Transverse colon (tissue), 4 donors: ENCODE measurements at regions not wholly inside any gene's neighbourhood (a gene's known extent, or its start where the extent isn't known, plus 50 kb on each side); places are given as distances from the start of the nearest gene placed in this dataset.

ENCODE experiments used
- DNase-seq: peaks from one replicate; pipeline ENCODE4 v3.0.0-alpha.2; 2019
- H3K27ac ChIP-seq, 4 donors: fragments of 200-600 bp; sonication (generic); 2 replicates each; pipeline ENCODE4 v1.5.1; 2016 to 2018; ENCODE audit warnings: inconsistent platforms in 4 of 4
- H3K27me3 ChIP-seq: fragments of 200-600 bp; sonication (generic); 2 replicates; pipeline ENCODE4 v1.5.1; 2017; ENCODE audit warnings: inconsistent platforms
- H3K36me3 ChIP-seq, 4 donors: fragments of 200-600 bp; sonication (generic); 2 replicates each; pipeline ENCODE4 v1.5.1; 2017 to 2019; ENCODE audit warnings: inconsistent platforms in 4 of 4
- H3K4me1 ChIP-seq, 4 donors: fragments of 200-600 bp; sonication (generic); 2 replicates each; pipeline ENCODE4 v1.5.1; 2017 to 2020; ENCODE audit warnings: inconsistent platforms in 4 of 4
- H3K4me3 ChIP-seq, 4 donors: fragments of 200-600 bp; sonication (generic); 1 replicate in 1 of 4; 2 replicates in 3 of 4; pipeline versions ENCODE4 v1.5.1 to v1.6.1; 2017 to 2019; ENCODE audit warnings: inconsistent platforms in 4 of 4
- H3K9me3 ChIP-seq, 2 donors: fragments of 200-600 bp; sonication (generic); 2 replicates each; pipeline ENCODE4 v1.5.1; 2017 to 2019; ENCODE audit warnings: inconsistent platforms in 2 of 2
- EP300 ChIP-seq: sonication (generic); formaldehyde crosslinking; IDR thresholded peaks from one replicate; pipeline ENCODE4 v1.6.1; 2017; ENCODE audit warnings: antibody characterized with exemption, low read depth
- POLR2A ChIP-seq: fragments of 450-650 bp; IDR thresholded peaks from one replicate; pipeline ENCODE4 v1.6.1; 2016; ENCODE audit warnings: antibody characterized with exemption, mild to moderate bottlenecking, moderate library complexity
- POLR2AphosphoS5 ChIP-seq, 3 donors: sonication (generic); formaldehyde crosslinking; IDR thresholded peaks; one replicate each; pipeline ENCODE4 v1.6.1; 2016; ENCODE audit warnings: antibody characterized with exemption in 3 of 3
- WGBS, 2 donors: methylation state at CpG; one replicate each; pipeline ENCODE4 v1.1.5; 2018; ENCODE audit warnings: low coverage in 1 of 2; 5-methylcytosine and 5-hydroxymethylcytosine counted together
- in situ Hi-C, 4 donors: fragments of 200-750 bp; cut with MboI; loops; one replicate each; pipeline versions ENCODE4 v1.15.0 to v1.15.1; 2017; ENCODE audit warnings: low sequenced_read_pairs in 3 of 4, low pct_ligation_motif_present in 1 of 4, low pct_unique_long_range_greater_than_20kb in 1 of 4
- intact Hi-C: fragments of 100-400 bp; cut with DNase I; formaldehyde crosslinking; loops from one replicate; pipeline ENCODE4 v1.15.1; 2023; ENCODE audit warnings: low total_unique reads
- TF ChIP-seq, protein P1 (sequence below), 5 experiments: fragments of 200-600 bp in 3 of 5; fragments of 450-650 bp in 2 of 5; sonication (generic) in 3 of 5; IDR thresholded peaks; 1 replicate in 2 of 5; 2 replicates in 3 of 5; pipeline ENCODE4 v1.5.1; 2016 to 2017; ENCODE audit warnings: antibody characterized with exemption in 5 of 5, inconsistent platforms in 3 of 5, mild to moderate bottlenecking in 2 of 5, moderate library complexity in 1 of 5

DNA sequence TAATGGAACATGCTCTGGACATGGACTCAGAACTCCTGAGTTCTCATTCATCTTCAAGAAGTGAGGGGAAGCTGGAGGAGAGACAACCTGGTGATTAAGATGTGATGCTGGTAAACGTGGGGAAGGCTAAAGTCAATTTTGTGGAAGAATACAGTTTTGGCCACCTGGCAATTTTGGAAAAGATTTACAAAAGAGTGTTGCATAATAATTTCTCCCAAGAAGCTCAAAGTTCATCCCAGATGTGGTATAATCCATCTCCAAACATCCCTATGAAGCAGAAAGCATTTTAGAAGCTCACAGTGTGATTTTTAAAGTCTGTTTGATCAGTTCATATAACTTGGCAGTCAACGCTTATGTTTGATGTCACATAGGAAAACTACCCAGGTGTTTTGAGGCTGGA is 208.7 kb downstream of the LMX1A start:
- TF ChIP-seq, protein P1, sequence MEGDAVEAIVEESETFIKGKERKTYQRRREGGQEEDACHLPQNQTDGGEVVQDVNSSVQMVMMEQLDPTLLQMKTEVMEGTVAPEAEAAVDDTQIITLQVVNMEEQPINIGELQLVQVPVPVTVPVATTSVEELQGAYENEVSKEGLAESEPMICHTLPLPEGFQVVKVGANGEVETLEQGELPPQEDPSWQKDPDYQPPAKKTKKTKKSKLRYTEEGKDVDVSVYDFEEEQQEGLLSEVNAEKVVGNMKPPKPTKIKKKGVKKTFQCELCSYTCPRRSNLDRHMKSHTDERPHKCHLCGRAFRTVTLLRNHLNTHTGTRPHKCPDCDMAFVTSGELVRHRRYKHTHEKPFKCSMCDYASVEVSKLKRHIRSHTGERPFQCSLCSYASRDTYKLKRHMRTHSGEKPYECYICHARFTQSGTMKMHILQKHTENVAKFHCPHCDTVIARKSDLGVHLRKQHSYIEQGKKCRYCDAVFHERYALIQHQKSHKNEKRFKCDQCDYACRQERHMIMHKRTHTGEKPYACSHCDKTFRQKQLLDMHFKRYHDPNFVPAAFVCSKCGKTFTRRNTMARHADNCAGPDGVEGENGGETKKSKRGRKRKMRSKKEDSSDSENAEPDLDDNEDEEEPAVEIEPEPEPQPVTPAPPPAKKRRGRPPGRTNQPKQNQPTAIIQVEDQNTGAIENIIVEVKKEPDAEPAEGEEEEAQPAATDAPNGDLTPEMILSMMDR (IDR thresholded peaks at IDR 0.05): no peak
- TF ChIP-seq POLR2A: no peak
- TF ChIP-seq EP300: no peak
- TF ChIP-seq POLR2AphosphoS5 (IDR thresholded peaks at IDR 0.05): no peak
- intact Hi-C loops: no loop called here
- 38 to 39% methylated on average over 2 of the region's 2 CpGs for WGBS, 2 donors

GRCh38 chr1:165144757-165145397 is 211.6 kb downstream of the LMX1A start:
- in situ Hi-C loops: loop anchor here in 2 of 4 donors (25.0 kb wide), 2 partner anchors 217 to 567 kb away; partner anchors contain the start of gene LMX1A (in 1 of the 2)
- WGBS, 2 donors: 25 to 32% methylated on average over 9 to 12 of the region's 12 CpGs
- no peak for TF ChIP-seq POLR2AphosphoS5 (IDR thresholded peaks at IDR 0.05)
- TF ChIP-seq, protein P1 (IDR thresholded peaks at IDR 0.05): peak; percentile 39 to 71 (median 65)
- Histone ChIP-seq H3K4me3 (no peak overlapping the region), H3K9me3 (no peaks in the 10 kb centered on the region), H3K4me1 (no peaks in the 10 kb centered on the region), H3K27ac (no peak overlapping the region), H3K36me3 (no peaks in the 10 kb centered on the region), H3K27me3 (peaks cover 5% of the 10 kb centered on the region)
- intact Hi-C loops: no loop called here
- DNase-seq: peak; percentile 40

More for the DNA sequence above, 208.7 kb downstream of the LMX1A start:
- H3K4me3 ChIP-seq: no peak overlapping the region
- H3K9me3 ChIP-seq: no peaks in the 10 kb centered on the region
- H3K36me3 ChIP-seq: no peaks in the 10 kb centered on the region
- H3K4me1 ChIP-seq: no peaks in the 10 kb centered on the region
- DNase-seq: no peak
- no peaks in the 10 kb centered on the region for H3K27me3 ChIP-seq
- in situ Hi-C loops: loop anchor here in 2 of 4 donors (25.0 kb wide), 2 partner anchors 215 to 565 kb away; partner anchors contain the start of gene LMX1A (in 1 of the 2)
- no peak overlapping the region for H3K27ac ChIP-seq

DNA sequence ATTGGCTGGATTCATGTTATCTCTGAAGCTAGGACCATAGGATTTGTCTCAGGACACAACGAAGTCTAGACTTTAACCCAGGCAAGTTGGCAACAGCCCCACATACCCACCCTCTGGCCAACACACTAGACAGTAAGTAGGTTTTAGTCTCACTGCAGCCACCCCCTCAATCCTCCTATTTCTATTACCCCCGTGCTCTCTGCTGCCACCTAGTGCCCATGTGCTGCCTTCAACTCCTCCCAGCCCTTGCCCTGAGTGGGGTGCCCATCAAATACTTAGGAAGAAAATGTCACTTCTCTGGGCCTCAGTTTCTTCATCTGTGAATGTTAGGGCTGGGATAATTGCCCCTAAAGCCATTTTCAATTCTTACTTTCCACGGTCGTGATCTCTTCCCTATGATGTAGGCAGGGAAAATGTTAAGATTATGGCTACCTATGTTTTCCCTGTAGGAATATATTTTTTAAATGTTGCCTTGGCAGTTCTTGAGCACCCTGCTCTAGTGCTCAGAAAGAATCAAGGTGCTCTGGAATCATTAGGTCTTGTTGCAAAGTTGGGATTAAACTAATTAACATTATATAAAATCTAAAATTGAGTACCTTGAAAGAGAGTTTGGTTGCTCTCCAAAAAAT is 213.0 kb downstream of the LMX1A start:
- intact Hi-C loops (no loop called here), in situ Hi-C loops (loop anchor here in 2 of 4 donors (25.0 kb wide), 2 partner anchors 219 to 569 kb away; partner anchors contain the start of gene LMX1A (in 1 of the 2))
- WGBS, 2 donors: 28 to 33% methylated on average over 4 of the region's 4 CpGs
- no peaks in the 10 kb centered on the region for H3K9me3 ChIP-seq
- TF ChIP-seq POLR2AphosphoS5 (IDR thresholded peaks at IDR 0.05) (no peak), POLR2A (no peak)
- TF ChIP-seq, protein P1 (IDR thresholded peaks at IDR 0.05): peak; percentile 27 to 65 (median 49)
- DNase-seq: peak; percentile 35
- no peaks in the 10 kb centered on the region for H3K36me3 ChIP-seq
- no peaks in the 10 kb centered on the region for H3K4me1 ChIP-seq
- peaks cover 5% of the 10 kb centered on the region for H3K27me3 ChIP-seq
- H3K27ac ChIP-seq: no peak overlapping the region
- no peak overlapping the region for H3K4me3 ChIP-seq

GRCh38 chr1:165138960-165139359 is 217.6 kb downstream of the LMX1A start:
- peaks cover 11% of the 10 kb centered on the region for H3K27me3 ChIP-seq
- in situ Hi-C loops: loop anchor here in 2 of 4 donors (25.0 kb wide), 2 partner anchors 223 to 573 kb away; partner anchors contain the start of gene LMX1A (in 1 of the 2)
- TF ChIP-seq EP300: no peak
- no peak for TF ChIP-seq POLR2AphosphoS5 (IDR thresholded peaks at IDR 0.05)
- no peak for TF ChIP-seq POLR2A
- TF ChIP-seq, protein P1 (IDR thresholded peaks at IDR 0.05): no peak
- no peak overlapping the region for H3K27ac ChIP-seq
- no peak for DNase-seq
- intact Hi-C loops: no loop called here
- no peaks in the 10 kb centered on the region for H3K36me3 ChIP-seq
- WGBS, 2 donors: 46 to 62% methylated on average over 1 of the region's 1 CpG
- H3K9me3 ChIP-seq: no peaks in the 10 kb centered on the region
- no peaks in the 10 kb centered on the region for H3K4me1 ChIP-seq
- H3K4me3 ChIP-seq: no peak overlapping the region
